Hematopoietic multipotent progenitor cell treated with erythropoietin and hydrocortisone succinate and interleukin-3 and kit ligand, for 4 days (in vitro differentiated cells): ENCODE measurements at regions not wholly inside any gene's neighbourhood (a gene's known extent, or its start where the extent isn't known, plus 50 kb on each side); places are given as distances from the start of the nearest gene placed in this dataset.

Experiments
- DNase-seq: peaks from one replicate; pipeline ENCODE4 v3.0.0-alpha.2; 2015

DNA sequence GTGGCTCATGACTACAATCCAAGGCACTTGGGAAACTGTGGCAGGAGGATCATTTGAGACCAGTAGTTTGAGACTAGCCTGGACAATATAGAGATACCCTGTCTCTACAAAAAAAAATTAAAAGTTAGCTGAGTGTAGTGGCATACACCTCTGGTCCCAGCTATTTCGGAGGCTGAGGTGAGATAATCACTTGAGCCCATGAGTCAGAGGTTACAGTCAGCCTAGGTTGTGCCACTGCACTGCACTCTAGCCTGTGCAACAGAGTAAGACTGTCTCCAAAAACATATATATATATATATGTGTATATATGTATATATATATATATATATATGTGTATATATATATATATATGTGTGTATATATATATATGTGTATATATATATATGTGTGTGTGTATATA lies 890.8 kb downstream of the NLGN4Y start:
- DNase-seq: no peak

DNA sequence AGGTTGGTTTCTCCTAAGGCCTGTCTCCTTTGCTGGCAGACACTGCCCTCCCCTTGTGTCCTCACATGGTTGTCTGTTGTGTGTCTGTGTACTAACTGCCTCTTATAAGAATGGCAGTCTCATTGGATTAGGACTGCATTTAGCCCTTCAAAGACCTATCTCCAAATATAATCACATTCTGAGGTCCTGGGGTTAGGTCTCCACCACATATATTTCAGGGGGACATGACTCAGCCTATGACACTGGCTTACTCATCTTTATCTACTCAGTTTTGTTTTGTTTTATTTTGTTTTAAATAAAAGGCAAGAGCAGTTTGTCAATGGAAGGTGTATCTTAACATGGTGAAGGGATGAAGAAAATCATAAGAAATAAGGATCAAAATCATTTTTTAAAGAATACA lies 894.3 kb downstream of the NLGN4Y start:
- DNase-seq: no peak

DNA sequence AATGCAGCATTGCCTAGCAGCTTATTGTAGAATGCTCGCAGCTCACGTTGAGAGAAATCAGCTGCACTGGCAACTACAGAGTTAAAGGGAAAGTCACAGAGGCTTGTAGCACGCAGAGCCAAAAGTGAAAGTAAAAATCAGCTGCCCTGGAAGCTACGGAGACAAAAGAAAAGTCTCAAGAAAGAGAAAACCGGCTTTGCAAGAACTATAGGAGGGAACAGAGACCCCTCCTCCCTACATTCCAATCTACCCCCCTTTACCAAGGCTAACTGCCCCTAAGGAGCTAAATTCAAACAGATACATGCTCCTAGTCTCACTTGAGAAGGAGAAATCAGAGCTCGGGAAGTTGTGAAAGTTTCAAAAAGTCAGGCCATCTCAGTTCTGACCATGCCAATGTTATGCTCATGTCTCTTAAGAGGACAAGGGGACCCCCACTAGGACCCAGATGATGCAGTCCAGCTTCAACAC lies 900.4 kb downstream of the NLGN4Y start:
- peak; percentile 58 for DNase-seq

DNA sequence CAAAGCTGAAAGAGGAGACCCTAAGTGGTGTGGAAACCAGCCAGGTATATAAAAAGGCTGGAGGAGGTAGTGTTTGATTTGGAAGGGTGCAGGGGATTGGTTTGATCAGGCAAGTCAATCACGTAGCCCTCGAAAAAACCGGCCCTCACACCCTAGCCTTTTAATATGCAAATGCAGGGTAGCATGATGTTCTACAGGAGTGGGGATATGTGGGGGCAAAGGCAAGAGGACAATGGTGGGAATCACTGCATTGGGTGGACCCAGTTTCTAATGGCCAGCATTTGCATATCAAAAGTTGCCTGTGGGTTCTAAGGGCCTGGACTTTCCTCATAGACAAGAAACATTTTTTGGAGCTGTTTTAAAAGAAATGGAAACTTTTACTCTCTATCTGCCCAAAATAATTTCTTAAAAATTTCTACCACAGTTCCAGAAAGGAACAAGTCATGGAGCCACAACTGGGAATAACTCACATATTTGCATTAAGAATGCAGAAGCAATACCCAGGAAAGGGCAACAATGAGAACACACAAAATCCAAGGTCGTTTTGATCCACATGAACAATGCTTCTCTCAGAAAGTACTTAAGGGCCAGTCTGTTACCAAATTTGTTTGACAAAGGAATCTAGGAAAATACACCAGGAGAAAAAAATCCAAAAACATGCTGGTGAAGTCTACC lies 915.8 kb downstream of the NLGN4Y start:
- DNase-seq: no peak

DNA sequence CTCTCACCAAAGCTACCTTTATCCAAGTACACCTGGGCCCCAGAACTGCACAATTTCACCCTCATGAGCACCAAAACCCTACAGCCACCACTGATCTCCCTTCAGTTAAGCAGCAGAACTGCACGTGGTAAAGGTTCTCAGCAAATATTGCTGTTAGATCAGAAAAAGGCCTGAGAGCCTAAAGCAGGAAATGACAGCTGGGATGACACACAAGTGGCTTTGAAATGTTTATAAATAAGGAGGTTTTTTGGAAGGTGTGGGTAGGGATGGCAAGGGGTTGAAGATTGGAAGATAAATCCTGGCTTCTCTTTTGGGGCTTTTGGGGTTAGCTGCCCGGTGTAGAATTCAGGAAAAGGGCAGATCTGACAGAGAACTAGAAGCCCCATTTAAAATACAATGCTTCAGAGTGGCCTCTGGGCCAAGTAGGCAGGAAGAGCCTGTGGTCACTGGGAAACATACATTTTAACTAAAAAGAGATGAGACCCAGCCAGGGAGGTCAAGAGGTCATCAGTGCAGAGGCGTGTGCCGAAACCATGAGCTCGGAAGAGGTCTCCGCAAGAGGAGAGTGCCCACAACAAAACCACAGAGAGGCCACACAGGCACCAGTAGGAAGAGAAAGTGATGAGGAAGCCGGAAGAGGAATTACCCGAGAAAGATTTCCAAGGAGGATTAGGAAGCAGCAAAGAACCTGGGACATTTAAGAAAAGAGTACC lies 916.5 kb downstream of the NLGN4Y start:
- no peak for DNase-seq

DNA sequence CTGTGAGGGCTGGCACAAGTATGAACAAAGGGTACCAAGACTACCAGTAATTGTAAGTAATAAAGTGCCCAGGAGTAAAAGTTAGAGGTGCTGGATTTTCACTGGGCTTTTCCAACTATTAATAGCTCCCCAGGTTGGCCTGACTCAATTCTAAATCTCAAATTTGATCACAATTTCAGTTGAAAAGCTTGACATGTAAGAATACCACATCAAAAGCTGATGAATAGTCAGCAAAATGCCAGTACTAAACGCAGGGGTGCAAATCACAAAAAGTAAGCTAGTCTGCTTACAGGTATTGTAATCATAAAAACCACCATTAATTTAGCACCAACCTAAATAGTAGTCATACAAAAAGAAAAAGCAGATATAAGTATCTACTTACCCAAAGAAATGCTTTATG lies 917.5 kb downstream of the NLGN4Y start:
- no peak for DNase-seq

DNA sequence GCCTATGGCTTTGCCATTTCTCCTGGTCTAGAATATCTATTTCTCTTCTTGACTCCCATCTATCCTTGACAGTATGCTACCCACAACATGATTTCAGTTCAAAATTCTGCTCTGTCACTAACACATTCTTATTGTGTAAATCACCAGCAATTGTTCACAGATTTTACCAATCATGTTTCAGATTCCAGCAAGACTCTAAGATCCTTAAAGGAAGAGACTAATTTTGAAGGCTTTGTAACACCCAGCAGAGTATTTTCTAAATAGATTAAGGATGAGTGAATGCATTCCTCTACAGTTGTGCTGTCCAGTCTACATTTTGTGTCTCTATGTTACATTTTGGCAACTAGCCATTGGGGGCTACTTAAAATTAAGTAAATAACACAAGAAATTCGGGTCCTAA lies 921.5 kb downstream of the NLGN4Y start:
- no peak for DNase-seq

DNA sequence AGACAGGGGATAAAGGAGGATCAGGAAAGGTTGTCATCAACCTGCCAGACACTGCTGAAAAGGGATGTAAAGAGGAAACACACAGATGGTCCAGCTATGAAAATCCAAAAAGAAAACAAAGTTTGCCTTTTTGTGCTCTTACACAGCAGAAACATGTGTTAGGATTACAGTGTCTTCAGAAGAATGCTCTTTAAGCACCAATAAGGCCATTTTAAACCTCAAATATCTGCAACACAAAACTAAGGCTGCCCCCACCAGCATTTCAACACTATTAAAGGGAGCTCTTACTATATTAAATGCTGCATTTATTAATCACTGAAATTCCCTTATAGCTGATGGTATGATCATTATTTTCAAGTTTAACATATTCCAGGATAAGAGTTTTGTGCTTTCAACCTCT lies 922.5 kb downstream of the NLGN4Y start:
- no peak for DNase-seq

DNA sequence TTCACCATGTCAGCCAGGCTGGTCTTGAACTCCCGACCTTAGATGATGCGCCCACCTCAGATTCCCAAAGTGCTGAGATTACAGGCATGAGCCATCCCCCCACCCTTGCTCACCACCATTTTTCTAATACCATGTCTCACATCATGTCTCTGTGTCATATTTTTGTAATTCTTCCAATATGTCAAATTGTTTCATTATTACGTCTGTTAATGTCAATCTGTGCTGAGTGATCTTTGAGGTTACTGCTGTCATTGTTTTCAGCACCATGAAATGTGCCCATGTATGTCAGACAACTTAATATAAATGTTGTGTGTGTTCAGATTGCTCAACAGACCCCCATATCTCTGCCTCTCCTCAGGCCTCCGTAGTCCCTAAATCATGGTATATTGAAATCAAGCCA lies 923.6 kb downstream of the NLGN4Y start:
- DNase-seq: no peak

DNA sequence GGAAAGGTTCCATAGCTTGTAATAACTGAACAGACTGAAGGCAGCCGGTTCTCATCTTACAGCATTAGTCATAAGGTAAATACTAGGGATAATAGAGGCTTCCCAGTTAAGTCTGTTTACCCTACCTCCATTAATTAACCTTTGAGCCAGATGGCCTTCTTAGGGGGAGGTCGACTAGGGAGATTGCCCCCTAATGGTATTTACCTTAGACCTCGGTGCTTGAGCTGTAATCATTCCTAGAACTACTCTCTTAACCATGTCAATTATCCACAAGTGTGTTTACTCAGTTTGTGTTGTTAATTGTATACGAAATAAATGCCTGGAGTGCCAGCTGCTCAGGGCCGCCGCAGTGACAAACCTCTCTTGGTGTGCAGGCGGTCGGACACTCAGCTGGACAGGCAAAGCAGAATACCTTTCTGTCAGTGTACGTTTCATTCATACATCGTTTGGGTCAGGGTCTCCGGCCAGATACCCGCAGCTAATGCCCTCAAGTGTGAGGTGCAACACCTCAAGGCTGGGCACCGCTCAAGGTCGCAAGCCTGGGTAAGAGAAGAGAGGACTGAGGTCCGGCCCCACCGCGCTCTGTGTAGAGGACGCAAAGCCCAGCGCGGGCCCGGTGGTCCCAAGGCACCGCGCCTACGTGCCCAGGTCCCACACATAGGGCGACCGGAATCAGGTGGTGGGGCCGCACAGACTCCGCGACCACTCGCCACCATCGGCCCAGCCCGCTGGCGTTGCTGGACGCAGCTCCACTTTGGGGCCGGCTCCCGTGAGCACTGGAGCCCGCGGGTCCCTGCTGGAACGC lies 931.0 kb downstream of the NLGN4Y start:
- DNase-seq: no peak

DNA sequence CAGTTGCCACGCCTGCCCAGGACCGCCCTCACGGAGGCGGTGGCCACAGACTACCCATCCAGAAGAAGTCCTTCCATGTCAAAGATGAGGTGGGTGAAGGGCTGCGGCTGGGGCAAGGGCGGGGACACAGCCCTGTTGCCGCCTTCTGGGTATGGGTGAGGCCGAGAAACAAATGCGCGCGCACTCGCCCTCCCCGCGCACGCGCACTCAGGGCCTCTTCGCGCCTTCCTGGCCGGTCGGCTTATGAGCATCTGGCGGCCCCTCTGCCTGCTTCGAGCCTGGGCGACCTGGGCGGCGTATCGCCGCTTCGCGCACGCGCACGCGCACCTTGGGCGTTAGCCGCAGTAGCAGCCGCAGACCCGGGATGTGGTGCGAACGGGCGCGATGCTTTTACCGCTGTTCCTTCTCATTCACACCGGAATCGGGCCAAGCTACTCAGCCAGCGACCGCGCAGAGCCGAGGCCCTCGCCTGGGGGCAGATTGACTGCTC lies 931.7 kb downstream of the NLGN4Y start:
- peak; percentile 57 for DNase-seq

DNA sequence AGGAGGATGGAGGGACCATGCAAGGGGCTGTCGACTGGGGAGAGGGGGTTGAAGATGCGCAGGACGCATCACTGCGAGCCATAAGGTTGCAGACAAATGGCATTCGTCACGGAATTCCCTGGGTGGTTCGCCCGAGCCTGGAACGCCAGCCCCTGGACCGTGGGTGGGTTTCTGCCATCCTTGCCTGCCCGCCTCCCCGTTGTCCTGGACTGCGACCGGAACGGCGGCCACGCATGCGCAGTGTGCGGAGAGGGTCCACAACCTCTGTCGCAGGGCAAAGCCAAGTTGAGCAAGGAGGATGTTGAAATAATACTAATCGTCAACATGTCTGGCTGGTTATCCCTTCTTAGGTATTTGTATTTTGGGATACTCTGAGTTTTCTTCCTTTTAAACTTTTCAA lies 932.2 kb downstream of the NLGN4Y start:
- DNase-seq: no peak

DNA sequence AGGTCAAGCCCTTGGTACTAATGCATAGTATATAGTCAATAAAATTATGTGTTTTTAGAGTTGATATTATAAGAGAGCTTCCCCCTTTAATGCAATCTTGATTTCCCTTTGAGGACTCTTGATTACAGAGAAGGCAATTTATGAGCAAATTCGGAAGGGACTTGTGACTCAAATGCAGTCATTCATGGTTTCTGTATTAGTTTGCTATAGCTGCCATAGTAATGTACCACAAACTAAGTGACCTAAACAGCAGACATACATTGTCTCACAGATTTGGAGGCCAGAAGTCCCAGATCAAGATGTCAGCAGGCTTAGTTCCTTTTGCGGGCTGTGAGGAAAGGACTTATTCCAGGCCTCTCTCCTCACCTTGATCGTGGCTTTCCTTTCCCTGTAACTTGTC lies 933.4 kb downstream of the NLGN4Y start:
- DNase-seq: no peak

DNA sequence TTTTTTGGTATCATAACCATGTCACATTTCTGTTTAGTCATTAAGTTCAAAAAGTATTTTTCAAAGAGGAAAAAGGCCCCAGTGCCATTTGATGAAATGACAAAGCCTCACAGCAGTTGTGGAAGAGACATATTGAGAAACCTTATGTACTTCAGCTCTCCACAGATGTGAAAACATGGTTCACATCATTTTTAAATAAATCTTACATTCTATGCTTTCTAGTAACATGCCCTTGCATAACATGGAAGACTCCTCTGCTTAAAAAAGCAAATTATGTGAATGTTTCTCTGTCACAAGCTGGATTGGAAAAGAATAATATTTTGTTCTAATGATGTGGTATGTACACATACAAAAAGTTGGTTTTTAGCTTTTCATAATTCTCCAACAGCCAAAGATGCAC lies 934.1 kb downstream of the NLGN4Y start:
- DNase-seq: no peak

DNA sequence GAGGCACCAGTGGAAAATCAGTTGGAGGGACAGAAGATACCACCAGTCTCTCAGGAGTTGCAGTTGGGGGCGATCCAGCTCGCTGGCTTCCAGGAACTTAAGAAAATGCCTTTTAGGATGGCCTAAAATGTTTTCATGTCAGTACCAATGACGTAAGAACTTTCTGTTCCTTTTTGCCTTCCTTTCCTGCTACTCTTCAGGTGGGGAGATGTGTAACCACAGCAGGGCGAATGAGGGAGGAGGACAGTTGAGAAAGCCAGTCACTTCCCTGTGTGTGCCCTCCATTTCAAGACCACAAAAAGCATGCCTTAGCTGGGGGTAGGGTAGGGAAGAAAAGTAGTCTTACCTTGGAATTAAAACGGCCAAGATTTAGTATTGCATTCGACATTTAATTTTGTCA lies 941.6 kb downstream of the NLGN4Y start:
- DNase-seq: no peak

DNA sequence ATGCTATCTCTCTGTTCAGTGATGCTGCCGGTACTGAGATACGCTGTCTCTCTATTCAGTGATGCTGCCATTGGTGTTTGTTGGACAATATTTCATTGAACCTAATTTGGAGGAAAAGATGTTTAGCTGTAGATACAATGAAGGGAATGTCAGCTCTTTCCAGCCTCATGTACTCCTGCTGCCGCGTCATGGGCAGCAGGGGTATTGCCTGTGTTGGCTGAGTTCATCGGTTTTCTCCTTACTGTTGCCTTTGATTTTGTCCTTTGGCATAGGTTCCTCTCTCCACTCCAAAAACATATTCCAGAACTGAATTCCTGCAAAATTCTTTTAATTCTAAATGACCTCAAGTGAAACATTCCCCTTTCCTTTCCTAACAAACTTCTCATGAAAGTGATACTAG lies 942.6 kb downstream of the NLGN4Y start:
- DNase-seq: no peak

DNA sequence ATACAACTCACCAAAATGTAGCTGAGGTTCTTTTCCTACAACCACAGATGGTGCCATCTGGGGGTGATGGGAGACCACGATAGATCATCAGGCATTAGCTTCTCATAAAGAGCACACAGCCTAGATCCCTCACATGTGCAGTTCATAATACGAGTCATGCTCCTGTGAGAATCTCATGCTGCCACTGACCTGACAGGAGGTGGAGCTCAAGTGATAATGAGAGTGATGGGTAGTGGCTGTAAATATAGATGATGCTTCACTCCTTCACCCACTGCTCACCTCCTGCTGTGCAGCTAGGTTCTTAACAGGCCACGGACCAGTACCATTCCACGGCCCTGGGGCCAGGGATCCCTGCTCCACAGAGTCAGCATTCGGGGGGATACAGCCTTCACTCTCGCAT lies 943.8 kb downstream of the NLGN4Y start:
- no peak for DNase-seq

DNA sequence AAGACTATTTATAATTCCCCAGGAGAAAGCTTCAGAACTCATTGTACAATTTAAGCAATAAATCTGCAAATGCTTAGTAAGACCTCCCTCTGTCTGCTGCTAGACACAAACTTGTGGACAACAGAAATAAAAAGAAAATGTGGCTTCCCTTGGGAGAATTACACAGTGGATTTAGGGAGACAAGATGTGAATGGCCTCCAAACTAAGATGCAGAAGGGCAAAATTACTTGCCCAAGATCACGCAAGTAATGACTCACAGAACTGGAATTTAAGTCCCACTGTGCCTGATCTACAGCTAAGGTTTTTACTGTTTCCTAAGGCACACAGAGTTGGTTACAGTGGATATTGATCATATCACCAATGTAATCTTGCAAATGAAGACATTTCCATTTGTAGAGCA lies 947.0 kb downstream of the NLGN4Y start:
- DNase-seq: no peak

DNA sequence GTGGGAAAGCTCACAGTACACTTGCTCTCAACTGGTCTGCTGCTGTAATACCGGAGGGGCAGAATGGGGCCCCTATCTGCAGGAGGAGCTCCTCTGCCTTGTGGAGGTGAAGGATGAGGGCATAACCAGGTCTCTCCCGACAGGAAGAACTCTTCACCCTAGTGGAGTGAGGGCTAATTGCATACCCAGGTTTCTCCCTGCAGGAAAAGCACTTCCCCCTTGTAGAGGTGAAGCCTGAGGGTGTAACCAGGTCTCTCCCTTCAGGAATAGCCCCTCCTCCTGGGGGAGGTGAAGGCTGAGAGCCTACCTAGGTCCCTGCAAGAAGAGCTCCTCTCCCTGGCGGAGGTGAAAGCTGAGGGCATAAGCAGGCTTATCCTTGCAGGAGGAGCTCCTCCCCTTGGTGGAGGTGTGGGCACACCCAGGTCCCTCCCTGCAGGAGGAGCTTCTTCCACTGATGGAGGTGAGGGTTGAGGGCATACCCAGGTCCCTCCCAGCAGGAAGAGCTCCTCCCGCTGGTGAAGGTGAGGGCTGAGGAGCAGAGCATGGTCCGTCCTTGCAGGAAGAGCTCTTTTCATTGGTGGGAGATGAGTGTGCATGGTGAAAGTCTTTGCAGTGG lies 954.1 kb downstream of the NLGN4Y start:
- no peak for DNase-seq

DNA sequence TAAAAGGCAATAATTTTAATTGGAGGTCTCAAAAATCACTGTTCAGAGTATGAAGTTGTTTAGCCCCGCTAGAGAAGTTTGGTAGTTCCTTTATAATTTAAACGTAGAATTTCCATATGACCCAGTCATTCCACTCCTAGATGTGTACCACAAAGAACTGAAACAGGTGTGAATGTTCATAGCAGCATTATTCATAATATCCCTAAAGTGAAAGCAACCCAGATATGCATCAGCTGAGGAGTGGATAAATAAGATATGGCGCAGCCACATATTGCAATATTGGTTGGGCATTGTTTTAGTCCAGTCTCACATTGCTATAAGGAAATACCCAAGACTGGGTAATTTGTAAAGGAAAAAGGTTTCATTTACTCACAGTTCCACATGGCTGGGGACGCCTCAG lies 976.2 kb downstream of the NLGN4Y start:
- no peak for DNase-seq

DNA sequence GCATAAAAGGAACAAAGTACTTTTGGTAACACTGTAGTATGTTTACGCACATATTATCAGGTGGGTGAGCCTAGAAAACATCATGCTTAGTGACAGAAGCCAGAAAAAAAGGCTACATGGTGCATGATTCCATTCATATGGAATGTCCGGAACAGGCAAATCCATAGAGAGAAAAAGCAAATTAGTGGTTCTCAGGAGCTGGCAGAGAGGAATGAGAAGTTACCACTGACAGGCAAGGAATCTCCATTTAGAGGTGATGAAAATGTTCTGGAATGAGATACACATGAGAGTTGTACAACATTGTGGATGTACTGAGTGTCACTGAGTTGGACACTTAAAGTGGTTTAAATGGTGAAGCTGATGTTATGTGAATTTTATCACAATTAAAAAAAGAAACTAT lies 976.9 kb downstream of the NLGN4Y start:
- DNase-seq: no peak

DNA sequence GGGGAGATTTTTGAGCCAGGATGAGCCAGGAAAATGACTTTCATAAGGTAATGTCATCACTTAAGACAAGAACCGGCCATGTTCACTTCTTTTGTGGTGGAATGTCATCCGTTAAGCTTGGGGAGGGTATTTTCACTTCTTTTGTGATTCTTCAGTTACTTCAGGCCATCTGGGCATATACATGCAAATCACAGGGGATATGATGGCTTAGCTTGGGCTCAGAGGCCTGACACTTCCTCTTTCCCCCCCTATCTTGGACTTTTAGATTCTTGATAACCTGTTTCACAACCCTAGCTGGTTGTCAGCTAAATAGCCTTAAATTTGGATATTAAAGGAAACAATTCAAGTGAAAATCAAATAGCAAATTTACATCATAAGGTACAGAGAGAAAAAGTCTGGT lies 986.0 kb downstream of the NLGN4Y start:
- DNase-seq: peak; percentile 13

DNA sequence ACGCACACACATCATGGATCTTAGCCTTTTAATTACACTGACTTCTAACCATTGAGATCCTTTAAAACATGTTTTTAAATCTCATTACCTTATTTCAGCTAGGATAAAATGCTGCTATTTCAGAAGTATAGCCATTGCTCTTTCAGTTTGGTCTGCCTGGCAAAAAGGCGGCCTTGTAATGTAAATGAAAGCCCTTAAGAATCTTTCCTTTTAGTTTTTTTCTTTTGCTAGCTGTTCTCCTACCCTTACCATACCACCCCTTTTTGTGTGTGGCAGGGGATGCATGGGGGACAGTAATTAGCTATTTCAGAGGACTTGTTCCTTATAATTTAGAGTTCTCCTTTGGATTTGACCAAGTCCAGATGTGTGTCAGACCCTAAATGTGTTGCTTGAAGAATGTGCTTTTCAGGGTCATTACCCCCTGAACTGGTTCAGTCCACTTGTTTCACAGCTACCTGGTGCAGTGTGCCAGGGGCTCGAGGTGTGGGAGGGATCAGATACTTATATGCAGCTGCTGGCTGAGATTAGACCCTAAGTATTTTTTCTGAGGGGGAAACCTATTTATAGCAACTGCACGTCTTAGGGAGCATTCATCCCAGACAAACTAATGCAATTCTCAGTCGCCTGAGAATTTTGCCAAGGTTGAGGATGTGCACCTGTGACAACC lies 986.8 kb downstream of the NLGN4Y start:
- DNase-seq: no peak
